HG03457 (cell line): ENCODE measurements at regions not wholly inside any gene's neighbourhood (a gene's known extent, or its start where the extent isn't known, plus 50 kb on each side); places are given as distances from the start of the nearest gene placed in this dataset.
A peak's percentile ranks its signal among the peaks of the same experiment; 100 is the strongest.

ENCODE experiments used
- ATAC-seq: cut with Tn5 transposase; IDR thresholded peaks from one replicate; pipeline ENCODE4 v1.9.1; 2021; ENCODE audit warnings: moderate number of reproducible peaks; ENCODE audit not compliant: unreplicated experiment

- ATAC-seq = no peak
Measured at GRCh38 chr9:20012232-20012631, 223.4 kb upstream of the SLC24A2 start.

GRCh38 chr9:20009606-20010005 lies 220.8 kb upstream of the SLC24A2 start:
- no peak for ATAC-seq

- no peak for ATAC-seq
Measured at GRCh38 chr9:20002011-20002410, 213.2 kb upstream of the SLC24A2 start.

GRCh38 chr9:20001058-20001457 lies 212.2 kb upstream of the SLC24A2 start:
- ATAC-seq = no peak

GRCh38 chr9:19999491-20000057 lies 210.7 kb upstream of the SLC24A2 start:
- ATAC-seq = peak; percentile 87

GRCh38 chr9:19998823-19999455 lies 210.1 kb upstream of the SLC24A2 start:
- ATAC-seq = no peak

- ATAC-seq = no peak
Measured at GRCh38 chr9:19998153-19998552, 209.3 kb upstream of the SLC24A2 start.

- ATAC-seq = no peak
Measured at GRCh38 chr9:19995619-19996018, 206.8 kb upstream of the SLC24A2 start.

GRCh38 chr9:19994296-19994695 lies 205.5 kb upstream of the SLC24A2 start:
- no peak for ATAC-seq

- ATAC-seq = no peak
Measured at GRCh38 chr9:19992556-19992955, 203.7 kb upstream of the SLC24A2 start.

- ATAC-seq = no peak
Measured at GRCh38 chr9:19989213-19989612, 200.4 kb upstream of the SLC24A2 start.

- ATAC-seq = no peak
Measured at GRCh38 chr9:19988281-19988680, 199.4 kb upstream of the SLC24A2 start.

GRCh38 chr9:19985081-19985480 lies 196.2 kb upstream of the SLC24A2 start:
- ATAC-seq = no peak

- no peak for ATAC-seq
Measured at GRCh38 chr9:19976226-19976625, 187.4 kb upstream of the SLC24A2 start.

GRCh38 chr9:19975499-19975898 lies 186.7 kb upstream of the SLC24A2 start:
- no peak for ATAC-seq

- ATAC-seq = no peak
Measured at GRCh38 chr9:19969721-19970120, 180.9 kb upstream of the SLC24A2 start.

GRCh38 chr9:19967888-19968459 lies 179.1 kb upstream of the SLC24A2 start:
- ATAC-seq = no peak

- ATAC-seq = no peak
Measured at GRCh38 chr9:19967216-19967887, 178.5 kb upstream of the SLC24A2 start.

GRCh38 chr9:19965336-19965735 lies 176.5 kb upstream of the SLC24A2 start:
- no peak for ATAC-seq

GRCh38 chr9:19947996-19948395 lies 159.2 kb upstream of the SLC24A2 start:
- ATAC-seq = no peak

GRCh38 chr9:19946441-19947109 lies 157.7 kb upstream of the SLC24A2 start:
- ATAC-seq = no peak

GRCh38 chr9:19941874-19942273 lies 153.0 kb upstream of the SLC24A2 start:
- no peak for ATAC-seq
